ENCODE measurements at regions not wholly inside any gene's neighbourhood (a gene's known extent, or its start where the extent isn't known, plus 50 kb on each side); places are given as distances from the start of the nearest gene placed in this dataset.

DNA sequence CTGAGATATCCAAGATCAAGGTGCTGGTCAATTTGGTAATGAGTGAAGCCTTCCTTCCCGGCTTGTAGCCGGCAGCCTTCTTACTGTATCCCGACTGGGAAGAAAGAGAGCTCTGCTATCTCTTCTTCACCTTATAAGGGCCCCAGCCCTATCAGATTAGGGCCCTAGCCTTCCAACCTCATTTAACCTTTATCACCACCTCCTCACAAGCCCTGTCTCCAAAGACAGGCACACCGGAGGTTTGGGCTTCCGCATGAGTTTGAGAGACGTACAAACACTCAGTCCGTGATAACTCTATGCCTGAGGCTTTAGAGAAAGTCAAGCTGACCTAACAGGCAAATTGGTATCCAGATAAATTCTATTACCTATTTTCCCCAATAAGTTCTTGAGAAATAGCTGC lies 243.9 kb downstream of the OPA1 start:
- Histone ChIP-seq H3K9me3 (ENCODE audit: control insufficient read depth in 4 of 4, low read length in 3 of 4) (no peaks in the 10 kb centered on the region), H3K27me3 (ENCODE audit: control insufficient read depth in 4 of 4, insufficient read depth in 4 of 4, low read length in 3 of 4) (no peaks in the 10 kb centered on the region), H3K4me1 (ENCODE audit: control insufficient read depth in 4 of 4, insufficient read depth in 4 of 4, low read length in 3 of 4) (peaks cover 0 to 9% (median 3%) of the 10 kb centered on the region in 4 donors), H3K4me3 (ENCODE audit: low read depth in 1 of 3, low read length in 3 of 3) (no peak overlapping the region), H3K9ac (ENCODE audit: low read depth in 1 of 2, low read length in 2 of 2) (no peak overlapping the region), H3K27ac (ENCODE audit: low read depth in 1 of 2, low read length in 2 of 2) (no peak overlapping the region), H3K36me3 (ENCODE audit: control insufficient read depth in 4 of 4, insufficient read depth in 3 of 4, low read depth in 1 of 4, low read length in 3 of 4) (no peaks in the 10 kb centered on the region)
- DNase-seq (ENCODE audit: low spot score): peak; percentile 29
- TF ChIP-seq, protein P1, sequence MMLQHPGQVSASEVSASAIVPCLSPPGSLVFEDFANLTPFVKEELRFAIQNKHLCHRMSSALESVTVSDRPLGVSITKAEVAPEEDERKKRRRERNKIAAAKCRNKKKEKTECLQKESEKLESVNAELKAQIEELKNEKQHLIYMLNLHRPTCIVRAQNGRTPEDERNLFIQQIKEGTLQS (IDR thresholded peaks at IDR 0.05): no peak
- TF ChIP-seq, protein P2, sequence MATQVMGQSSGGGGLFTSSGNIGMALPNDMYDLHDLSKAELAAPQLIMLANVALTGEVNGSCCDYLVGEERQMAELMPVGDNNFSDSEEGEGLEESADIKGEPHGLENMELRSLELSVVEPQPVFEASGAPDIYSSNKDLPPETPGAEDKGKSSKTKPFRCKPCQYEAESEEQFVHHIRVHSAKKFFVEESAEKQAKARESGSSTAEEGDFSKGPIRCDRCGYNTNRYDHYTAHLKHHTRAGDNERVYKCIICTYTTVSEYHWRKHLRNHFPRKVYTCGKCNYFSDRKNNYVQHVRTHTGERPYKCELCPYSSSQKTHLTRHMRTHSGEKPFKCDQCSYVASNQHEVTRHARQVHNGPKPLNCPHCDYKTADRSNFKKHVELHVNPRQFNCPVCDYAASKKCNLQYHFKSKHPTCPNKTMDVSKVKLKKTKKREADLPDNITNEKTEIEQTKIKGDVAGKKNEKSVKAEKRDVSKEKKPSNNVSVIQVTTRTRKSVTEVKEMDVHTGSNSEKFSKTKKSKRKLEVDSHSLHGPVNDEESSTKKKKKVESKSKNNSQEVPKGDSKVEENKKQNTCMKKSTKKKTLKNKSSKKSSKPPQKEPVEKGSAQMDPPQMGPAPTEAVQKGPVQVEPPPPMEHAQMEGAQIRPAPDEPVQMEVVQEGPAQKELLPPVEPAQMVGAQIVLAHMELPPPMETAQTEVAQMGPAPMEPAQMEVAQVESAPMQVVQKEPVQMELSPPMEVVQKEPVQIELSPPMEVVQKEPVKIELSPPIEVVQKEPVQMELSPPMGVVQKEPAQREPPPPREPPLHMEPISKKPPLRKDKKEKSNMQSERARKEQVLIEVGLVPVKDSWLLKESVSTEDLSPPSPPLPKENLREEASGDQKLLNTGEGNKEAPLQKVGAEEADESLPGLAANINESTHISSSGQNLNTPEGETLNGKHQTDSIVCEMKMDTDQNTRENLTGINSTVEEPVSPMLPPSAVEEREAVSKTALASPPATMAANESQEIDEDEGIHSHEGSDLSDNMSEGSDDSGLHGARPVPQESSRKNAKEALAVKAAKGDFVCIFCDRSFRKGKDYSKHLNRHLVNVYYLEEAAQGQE (IDR thresholded peaks at IDR 0.05): no peak
- TF ChIP-seq TAF1 (conservative IDR thresholded peaks at IDR 0.05): no peak
- TF ChIP-seq FOXA2 (IDR thresholded peaks at IDR 0.05): no peak
- TF ChIP-seq FOXA1 (IDR thresholded peaks at IDR 0.05): no peak
- TF ChIP-seq HNF4A (conservative IDR thresholded peaks at IDR 0.05): no peak
- TF ChIP-seq YY1 (IDR thresholded peaks at IDR 0.05): no peak
- TF ChIP-seq SP1 (IDR thresholded peaks at IDR 0.05): no peak
- TF ChIP-seq RXRA (IDR thresholded peaks at IDR 0.05): no peak
- no peak for TF ChIP-seq EGR1 (IDR thresholded peaks at IDR 0.05; ENCODE audit: low read depth in 2 of 2)
- no peak for TF ChIP-seq NR2F2 (IDR thresholded peaks at IDR 0.05)
- TF ChIP-seq HNF4G (IDR thresholded peaks at IDR 0.05): no peak
- TF ChIP-seq, protein P3, sequence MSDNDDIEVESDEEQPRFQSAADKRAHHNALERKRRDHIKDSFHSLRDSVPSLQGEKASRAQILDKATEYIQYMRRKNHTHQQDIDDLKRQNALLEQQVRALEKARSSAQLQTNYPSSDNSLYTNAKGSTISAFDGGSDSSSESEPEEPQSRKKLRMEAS (IDR thresholded peaks at IDR 0.05): no peak
- TF ChIP-seq, protein P4, sequence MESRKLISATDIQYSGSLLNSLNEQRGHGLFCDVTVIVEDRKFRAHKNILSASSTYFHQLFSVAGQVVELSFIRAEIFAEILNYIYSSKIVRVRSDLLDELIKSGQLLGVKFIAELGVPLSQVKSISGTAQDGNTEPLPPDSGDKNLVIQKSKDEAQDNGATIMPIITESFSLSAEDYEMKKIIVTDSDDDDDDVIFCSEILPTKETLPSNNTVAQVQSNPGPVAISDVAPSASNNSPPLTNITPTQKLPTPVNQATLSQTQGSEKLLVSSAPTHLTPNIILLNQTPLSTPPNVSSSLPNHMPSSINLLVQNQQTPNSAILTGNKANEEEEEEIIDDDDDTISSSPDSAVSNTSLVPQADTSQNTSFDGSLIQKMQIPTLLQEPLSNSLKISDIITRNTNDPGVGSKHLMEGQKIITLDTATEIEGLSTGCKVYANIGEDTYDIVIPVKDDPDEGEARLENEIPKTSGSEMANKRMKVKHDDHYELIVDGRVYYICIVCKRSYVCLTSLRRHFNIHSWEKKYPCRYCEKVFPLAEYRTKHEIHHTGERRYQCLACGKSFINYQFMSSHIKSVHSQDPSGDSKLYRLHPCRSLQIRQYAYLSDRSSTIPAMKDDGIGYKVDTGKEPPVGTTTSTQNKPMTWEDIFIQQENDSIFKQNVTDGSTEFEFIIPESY (IDR thresholded peaks at IDR 0.05): no peak
- TF ChIP-seq, protein P5, sequence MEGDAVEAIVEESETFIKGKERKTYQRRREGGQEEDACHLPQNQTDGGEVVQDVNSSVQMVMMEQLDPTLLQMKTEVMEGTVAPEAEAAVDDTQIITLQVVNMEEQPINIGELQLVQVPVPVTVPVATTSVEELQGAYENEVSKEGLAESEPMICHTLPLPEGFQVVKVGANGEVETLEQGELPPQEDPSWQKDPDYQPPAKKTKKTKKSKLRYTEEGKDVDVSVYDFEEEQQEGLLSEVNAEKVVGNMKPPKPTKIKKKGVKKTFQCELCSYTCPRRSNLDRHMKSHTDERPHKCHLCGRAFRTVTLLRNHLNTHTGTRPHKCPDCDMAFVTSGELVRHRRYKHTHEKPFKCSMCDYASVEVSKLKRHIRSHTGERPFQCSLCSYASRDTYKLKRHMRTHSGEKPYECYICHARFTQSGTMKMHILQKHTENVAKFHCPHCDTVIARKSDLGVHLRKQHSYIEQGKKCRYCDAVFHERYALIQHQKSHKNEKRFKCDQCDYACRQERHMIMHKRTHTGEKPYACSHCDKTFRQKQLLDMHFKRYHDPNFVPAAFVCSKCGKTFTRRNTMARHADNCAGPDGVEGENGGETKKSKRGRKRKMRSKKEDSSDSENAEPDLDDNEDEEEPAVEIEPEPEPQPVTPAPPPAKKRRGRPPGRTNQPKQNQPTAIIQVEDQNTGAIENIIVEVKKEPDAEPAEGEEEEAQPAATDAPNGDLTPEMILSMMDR (IDR thresholded peaks at IDR 0.05; ENCODE audit: low read depth, low read length, missing input control): no peak
- TF ChIP-seq RAD21 (IDR thresholded peaks at IDR 0.05): no peak
- TF ChIP-seq JUND (IDR thresholded peaks at IDR 0.05): no peak
- TF ChIP-seq GABPA (IDR thresholded peaks at IDR 0.05 in 1 of 2, conservative IDR thresholded peaks at IDR 0.05 in 1 of 2): no peak
- WGBS: 90% methylated on average over 7 of the region's 7 CpGs

Measured in liver (tissue), 8 donors.